GM18870 (cell line): ENCODE measurements at regions not wholly inside any gene's neighbourhood (a gene's known extent, or its start where the extent isn't known, plus 50 kb on each side); places are given as distances from the start of the nearest gene placed in this dataset.
"Not testable (repeated sequence)": the region's sequence is repeated elsewhere in the genome, so short reads cannot be mapped to it uniquely, and the experiment has no call there.

Experiments used
- ATAC-seq: cut with Tn5 transposase; IDR thresholded peaks from one replicate; pipeline ENCODE4 v1.9.1; 2021; ENCODE audit warnings: moderate library complexity; ENCODE audit not compliant: unreplicated experiment

DNA sequence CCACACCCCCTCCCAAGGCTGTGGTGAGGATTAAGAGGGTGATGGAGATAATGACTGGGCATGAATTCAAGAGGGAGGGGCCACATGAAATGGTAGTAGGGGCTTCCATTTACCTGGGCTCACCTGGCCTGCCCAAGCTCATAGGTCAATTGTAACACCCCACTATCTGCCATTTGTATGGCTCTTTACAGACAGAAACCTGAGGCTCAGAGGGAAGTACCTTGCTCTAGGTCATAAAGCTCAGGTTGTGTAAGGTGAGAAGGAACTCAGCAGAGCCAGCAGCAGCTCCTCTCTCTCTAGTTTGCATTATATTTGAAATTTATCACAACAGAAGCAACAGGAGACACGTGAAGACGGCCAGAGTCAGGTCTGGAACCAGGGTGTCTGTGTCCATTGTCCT, 133.4 kb upstream of the ALDH1B1 start:
- no peak for ATAC-seq

DNA sequence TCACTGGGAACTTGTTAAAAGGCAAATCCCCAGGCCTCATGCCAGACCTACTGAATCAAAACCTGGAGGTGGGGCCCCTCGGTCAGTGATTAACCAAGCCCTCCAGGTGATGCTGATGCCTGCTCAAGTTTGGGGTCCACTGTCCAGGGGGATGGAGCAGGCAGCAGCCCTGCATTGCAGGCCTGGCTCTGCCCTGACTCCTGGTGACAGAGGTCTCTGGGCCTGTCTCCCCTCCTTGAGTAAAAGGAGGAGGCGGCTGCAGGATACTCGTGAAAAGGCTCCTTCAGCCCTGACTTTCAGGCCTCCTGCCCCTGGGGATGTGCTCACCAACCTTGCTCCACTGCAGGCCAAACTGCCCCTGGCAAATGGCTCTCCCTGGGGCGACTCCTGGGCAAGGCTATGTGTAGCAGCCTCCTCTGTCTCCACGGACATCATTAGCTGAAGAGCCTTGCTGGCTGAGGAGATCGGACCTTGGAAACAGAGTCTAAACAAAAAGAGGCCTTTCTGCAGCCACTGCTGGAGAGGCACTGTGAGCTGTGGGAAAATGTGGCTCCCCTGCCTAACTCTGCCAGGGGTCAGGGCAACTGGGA, 134.8 kb upstream of the ALDH1B1 start:
- ATAC-seq: no peak

DNA sequence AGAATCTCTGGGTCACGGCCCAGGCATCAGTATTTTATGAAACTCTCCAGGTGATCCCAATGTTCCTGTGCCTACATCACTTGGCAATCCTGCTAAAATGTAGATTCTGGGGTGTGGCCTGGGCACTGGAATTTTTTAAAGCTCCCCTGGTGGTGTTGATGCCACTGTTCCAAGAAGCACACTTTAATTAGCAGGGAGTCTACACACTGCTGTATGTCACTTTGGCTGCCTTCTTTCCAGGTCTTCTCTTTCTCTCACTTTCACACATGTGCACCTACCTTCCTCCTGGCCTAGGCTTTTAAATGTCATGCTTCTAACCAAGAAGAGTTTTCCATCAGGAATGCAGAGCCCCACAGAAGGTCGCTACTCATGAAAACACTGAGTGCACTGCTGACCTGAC, 136.0 kb upstream of the ALDH1B1 start:
- no peak for ATAC-seq

DNA sequence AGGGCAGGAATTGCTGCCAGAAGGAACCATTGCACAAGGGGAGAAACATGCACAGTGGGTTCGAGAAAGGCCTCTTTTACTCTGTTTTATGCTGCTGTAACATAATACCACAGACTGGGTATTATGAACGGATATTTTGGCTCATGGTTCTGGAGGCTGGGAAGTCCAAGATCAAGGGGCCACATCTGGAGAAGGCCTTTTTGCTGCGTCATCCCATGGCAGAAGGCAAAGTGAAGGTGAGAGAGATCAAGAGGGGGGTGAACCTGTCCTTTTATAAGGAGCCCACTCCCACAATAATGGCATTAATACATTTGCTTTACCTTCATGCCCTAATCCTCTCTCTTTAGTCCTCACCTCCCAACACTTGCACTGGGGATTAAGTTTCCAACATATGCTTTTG, 136.9 kb upstream of the ALDH1B1 start:
- ATAC-seq: no peak

DNA sequence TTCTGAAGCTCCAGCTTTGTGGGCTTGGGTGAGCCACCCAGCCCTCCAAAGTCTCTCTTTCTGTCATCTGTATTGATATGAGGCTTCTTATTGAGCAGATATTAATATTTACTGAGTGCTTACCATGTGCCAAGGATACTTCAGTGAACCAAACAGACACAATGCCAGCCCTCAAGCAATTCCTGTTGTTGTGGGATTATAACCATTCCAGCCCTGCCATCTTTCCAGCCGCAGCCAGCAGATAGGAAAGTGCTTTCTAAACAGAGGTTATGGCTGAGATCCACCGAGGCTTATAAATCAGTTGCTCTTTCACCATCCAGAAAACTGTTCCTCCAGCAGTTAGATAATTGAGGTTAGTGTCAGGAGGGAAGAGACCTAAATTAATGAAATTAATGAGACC, 137.7 kb upstream of the ALDH1B1 start:
- ATAC-seq: no peak

DNA sequence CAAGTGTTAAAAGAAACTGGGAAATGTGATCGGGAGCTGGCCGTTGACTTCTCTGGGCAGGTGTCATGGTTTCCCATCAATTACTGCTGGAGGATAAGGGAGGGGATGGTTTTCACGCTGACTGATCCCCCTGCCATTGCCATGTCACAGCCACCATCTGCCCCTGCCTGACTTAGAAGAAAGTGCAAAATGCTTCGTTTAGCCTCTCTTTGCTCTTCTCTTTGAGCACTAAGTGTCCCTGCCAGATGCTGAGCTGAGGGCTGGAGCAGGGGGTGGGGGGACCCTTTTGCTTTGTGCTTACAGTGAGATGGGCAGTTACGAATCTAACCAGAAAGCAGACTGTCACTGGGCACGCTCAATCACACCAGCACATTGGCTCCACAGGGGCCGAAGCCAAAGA, 138.4 kb upstream of the ALDH1B1 start:
- no peak for ATAC-seq

DNA sequence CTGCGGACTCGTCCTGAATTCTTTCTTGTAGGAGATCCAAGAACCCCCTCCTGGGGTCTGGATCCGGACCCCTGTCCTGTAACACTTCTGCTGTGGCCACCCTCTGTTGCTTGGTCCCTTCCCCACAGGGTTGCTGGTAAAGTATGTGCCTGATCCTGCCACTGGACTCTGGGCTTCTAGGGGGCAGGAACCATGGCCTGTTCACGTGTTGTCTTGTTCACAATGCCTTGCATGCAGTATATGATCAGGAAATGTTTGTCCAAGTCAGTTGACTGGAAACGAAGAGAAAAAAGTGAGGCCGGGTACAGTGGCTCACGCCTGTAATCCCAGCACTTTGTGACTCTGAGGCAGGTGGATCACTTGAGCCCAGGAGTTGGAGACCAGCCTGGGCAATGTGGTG, 139.3 kb upstream of the ALDH1B1 start:
- ATAC-seq: no peak

DNA sequence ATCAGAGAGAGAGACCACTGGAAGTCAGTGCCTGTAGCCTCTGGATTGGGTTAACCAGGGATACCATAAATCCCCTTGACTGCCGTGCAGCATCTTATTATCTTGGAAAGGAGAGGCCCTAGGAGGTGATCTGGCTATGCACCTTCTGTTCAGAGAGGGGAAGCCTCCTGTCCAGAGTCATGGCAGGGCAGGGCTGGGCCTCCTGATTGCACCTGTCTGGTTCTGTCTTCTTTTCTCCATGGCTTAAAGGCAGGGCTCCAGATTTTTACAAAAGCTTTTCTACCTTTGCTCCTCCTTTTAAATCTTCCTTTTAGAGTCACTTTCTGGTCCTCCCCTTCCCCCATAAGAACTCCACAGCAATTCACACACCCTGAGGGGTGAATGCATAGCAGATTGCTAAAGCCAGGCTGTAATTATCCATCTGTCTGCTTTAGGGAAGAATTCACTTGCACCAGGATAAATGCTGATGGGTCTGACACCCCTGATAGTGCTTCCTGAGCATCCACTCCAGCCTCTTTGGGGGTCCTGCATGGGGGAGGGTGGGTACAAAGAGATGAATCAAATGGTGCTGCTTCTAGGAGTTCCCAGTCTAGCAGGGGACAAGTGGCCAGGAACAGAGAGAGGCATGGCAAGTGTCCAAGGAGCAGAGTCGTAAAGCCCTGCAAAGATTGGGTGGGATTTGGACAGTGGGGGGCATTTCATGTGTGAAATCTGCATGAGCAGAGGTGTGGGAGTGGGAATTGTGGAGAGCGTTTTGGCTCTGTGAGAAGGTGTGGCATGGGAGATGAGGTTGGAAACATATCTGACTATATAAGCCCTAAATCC, 141.3 kb upstream of the ALDH1B1 start:
- no peak for ATAC-seq

DNA sequence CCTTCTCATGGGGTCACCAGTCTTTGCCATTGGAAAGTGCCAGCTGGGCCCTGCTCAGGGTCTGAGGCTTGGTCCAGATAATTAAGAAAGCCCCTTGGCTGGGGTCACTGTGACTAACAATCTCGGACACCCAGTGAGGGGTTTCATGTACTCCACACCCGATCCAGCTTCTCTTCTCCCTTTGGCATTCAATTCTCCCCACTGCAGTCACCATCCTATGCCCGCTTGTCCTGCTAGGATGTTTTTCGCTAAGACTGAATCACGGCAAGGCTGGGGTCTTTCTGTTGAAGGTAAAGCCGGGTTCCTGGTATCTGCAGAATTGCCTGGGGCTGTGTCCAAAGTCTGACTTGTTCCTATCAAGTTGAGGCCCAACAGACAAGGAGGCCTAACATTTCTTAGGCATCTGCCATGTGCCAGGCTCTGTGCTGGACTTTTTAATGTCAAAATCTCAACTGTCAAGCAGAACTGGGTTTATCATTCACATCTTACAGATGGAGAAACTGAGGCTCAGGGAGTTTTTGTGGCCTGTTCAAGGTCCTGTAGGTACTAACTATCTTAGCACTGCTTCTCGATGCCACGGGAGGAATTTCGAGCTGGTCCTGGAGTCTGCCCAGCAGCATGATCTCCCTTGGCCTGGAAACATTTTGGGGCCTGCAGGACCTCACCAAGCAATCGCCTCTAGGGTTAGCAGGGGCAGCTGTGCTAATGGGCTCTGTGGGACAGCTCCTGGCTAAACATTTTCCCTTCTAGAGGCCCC, 142.0 kb upstream of the ALDH1B1 start:
- no peak for ATAC-seq

DNA sequence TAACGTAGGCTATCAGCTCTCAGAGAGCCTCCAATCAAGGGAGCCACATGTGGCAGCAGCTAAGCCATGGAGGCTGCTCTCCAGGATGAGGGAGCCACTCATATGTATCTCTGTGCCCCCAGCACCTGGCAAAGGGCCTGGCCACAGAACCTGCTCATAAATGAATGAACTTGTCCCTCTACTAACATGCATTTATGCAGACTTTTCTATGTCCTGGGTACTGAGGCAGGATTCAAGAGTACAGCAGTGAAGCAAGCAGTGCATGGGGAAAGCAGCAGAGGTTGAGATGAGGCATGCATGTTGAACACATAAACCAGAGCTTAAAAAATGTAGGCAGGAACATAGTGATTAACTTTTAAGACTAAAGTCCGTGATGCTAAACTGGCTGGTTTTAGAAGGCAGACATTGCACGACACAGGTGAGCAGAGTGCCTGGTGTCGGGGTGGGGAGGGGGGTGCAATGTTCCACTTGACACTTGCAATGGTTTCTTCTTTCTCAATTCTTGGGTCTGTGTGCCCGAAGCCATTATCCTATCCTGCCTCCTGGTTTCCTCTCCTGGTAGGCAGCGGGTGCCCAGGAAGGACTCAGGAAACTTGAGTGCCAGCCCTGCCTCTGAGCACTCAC, 142.8 kb upstream of the ALDH1B1 start:
- ATAC-seq: no peak

DNA sequence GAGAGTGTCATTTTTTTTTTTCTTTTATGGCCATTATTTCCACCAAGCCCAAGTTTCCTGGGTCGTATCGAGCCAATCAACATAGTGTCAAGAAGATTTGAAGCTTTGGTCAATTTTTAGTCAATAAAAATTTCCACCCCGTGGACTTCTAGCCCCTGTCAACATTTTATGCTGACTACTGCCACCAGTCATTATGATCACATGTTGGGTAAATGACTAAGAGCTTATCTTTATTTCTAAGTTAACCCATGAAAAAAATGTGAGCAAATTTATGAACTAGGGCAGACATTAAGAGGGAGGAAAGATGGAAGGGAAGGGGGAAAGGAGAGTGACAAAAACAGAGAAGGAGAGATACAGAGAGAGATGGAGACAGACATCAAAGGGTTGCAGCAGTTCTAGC, 143.5 kb upstream of the ALDH1B1 start:
- ATAC-seq: no peak

DNA sequence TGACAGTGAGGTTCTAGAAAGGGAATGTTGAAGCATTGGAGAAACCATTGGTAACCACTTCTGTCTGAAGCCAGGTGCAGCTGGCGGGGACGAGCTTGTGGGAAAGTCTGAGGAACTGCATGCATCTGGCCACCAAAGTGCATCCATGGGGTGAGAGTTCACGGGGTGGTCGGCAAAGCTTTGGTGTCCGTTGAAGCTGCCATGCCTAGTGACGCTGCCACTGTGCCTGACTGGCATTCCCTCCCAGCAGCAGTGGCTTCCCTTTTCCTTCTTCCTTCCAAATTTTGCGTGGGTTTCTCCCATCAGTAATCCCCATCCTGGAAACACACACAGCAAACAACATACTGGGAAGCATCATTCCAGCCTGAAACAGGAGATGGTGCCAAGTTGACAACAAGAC, 145.7 kb upstream of the ALDH1B1 start:
- ATAC-seq: no peak

DNA sequence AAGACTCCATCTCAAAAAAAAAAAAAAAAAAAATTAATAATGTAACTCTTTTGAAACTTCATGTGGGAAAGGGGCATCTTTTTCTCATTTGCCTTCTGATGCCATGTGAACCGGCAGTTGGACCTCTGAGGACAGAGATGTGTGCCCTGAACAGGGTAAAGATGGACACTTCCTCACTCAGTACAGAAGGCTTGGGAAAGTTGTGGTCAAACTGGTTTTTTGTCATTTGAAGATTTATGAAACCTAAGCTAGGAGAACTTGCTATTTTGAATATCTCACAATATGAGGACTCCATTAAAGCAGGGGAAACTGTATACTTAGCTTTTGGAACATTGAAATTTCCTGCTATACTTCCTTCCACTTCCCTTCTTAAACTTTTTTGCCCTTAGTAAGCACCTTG, 147.5 kb upstream of the ALDH1B1 start:
- no peak for ATAC-seq

DNA sequence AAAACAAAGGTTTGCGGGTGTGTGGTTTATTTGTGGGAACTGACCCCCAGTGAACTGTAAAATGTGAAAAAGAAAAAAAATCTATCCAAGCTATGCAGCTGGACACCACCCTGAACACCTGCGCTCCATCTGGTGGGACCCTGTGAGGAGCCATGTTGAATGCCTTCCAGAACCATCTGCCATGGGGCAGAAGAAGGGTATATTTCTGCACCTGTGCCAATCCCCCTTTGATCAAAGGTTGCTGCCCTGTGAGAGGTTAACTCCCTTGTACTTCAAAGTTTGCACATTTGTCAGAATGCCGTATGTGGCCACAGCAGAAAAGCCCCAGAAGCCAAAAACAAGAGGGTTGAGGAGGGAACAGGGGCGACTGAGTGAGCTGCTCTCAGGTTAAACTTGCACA, 148.5 kb upstream of the ALDH1B1 start:
- no peak for ATAC-seq

DNA sequence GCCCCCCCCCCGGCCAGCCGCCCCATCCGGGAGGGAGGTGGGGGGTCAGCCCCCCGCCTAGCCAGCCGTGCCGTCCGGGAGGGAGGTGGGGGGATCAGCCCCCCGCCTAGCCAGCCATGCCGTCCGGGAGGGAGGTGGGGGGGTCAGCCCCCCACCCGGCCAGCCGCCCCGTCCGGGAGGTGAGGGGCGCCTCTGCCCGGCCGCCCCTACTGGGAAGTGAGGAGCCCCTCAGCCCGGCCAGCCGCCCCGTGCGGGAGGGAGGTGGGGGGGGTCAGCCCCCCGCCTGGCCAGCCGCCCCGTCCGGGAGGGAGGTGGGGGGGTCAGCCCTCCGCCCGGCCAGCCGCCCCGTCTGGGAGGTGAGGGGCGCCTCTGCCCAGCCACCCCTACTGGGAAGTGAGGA, 150.4 kb upstream of the ALDH1B1 start:
- not testable (repeated sequence) for ATAC-seq

DNA sequence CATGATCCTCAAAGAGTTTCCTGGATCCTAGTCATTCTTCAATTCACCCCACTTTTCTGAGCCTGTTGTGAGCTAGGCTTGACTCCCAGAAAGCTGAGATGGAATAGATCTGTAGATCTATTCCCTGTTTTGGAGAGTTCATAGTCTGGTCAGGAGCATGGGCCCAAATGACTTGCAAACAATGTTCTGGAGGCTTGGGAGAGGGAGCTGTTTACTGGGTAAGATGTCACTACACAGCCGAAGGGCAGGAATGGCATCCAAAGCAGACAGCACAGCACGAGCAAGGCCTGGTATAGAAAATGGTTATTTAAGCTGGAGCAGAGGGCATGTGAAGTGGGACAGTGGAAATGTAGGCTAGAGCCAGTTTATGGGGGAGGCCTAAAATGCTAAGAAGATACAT, 152.5 kb upstream of the ALDH1B1 start:
- no peak for ATAC-seq

DNA sequence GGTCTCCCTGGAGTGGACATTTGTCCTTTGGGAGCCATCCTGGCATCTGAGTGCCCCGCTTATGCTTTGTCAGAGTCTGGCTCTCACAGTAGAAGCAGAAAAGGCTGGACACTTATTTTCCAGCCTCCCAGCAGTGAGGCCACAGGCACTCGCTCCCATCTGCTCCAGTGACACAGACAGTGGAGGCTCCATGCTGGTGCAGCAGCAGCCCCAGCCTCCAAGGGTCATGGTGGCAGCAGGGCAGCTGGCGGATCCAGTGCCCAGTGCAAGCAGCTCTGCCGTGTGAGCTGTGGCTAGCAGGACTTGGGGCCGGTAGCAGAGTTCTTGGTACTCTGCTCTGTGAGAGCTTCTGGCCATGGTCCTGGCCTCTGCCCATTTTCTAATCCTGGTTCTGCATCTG, 157.3 kb upstream of the ALDH1B1 start:
- ATAC-seq: no peak

DNA sequence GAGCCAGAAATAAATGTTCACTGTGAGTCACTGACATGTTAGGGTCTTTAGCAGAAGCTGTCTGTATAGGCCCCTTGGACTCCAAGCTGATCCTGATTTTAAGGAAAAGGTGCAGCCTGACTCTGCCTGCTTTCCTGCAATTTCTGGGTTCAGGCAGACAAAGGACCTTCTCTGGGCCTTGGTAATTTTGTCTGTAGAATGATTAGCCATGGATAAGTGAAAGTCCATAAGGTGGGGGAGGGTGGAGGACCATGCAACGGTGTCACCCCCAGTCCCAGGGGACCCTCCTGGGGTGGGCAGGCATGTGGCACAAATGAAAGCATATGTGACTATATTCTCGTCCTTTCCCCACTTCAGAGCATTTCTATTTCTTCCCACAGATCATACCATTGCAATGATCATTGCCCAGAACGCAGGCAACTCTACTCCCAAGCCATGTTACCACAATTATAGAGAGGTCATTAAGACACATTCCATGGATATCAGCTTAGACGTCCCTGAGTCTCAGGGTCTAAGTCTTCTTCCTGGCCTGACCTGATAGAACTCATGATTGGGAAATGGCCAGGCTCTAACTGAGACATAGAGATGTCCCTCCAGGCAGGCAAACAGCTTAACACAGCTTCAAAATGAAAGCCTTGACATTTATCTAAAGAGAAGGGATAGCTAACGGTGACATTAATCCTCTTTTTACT, 157.9 kb upstream of the ALDH1B1 start:
- ATAC-seq: no peak

DNA sequence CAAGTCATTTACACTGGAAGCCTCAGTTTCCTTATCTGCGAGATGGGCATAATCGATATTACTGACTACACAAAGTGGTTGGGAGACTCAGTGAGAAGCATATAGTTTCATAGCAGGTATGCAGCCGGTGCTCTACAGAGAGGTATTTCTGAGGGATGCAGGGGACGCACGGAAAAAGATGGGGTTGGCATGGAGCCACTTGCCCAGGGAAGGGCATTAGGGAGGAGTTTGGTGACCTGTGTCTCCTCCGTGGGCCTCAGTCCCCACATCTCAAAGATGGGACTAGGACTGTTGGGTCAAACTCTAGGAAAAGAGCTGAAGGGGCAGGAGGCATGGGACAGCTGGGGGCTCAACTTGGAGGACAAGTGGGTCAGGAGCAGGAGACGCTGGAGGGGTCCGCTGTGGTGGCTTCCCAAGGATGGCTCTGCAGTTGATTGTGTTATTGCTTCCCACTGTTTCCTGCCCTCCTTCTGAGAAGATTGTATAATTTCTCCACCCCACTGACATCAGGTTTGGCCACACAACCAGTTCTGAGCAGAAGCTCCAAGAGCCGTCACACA, 158.6 kb upstream of the ALDH1B1 start:
- no peak for ATAC-seq

DNA sequence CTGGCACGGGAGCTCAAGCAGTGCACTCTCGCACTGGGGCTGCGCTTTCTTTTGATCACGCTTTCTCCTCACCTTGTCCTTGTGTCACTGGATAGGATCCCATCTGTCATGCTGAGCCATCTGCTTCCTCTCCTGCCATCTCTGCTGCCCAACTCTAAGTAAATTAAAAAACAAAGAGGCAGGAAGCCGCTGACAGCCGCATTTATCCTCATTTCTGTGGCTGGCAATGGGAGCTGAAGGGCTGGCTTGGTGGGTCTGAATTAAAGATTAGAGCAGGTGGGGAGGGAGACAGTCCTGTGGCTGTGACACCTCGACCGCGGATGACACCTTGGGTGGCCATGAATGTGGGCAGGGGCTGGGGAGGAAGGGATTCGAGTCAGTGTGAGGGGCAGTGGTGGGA, 159.2 kb upstream of the ALDH1B1 start:
- ATAC-seq: no peak

DNA sequence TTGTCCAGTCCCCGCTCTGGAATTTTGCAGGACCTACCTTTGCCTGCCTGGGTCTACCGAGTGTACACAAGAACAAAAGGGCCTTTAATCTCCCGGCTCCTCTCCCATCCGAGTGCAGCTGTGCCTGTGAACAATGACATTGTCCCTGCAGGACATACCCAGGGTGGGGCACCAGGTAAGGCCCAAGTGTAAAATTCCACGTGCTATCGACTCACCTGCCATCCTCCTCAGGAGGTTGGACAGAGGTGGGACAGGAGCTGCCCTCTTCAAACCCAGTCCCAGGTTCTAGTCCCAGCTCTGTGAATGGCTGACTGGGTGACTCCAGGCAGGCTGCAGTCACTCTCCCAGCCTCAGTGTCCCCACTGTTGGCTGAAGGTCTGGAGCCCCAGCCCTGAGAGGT, 159.6 kb upstream of the ALDH1B1 start:
- ATAC-seq: no peak
